ENCODE measurements at regions not wholly inside any gene's neighbourhood (a gene's known extent, or its start where the extent isn't known, plus 50 kb on each side); places are given as distances from the start of the nearest gene placed in this dataset.
"Not testable (repeated sequence)": the region's sequence is repeated elsewhere in the genome, so short reads cannot be mapped to it uniquely, and the experiment has no call there.

DNA sequence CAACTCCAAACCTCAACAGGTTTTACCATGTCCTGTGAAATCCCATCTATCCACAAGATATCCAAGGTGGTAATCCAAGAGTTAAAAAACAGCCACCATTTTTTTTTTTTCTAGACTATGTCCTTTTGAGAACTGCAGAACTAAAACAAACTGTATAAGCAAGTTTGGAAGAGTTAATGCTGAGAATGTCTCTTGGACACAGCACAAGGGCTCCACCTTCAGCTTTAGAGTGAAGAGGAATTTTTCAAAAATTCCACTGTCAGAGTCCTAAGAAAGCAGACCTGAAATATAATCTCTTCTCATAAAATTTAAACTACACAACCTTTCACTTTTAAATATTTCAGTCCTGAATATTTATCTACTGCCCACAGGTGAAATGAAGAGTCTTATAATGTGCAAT, 167.8 kb upstream of the CCNG1 start:
- H3K4me3 ChIP-seq (ENCODE audit: low read length in 3 of 3), result no peak overlapping the region
- no peaks in the 10 kb centered on the region for H3K4me1 ChIP-seq (ENCODE audit: control insufficient read depth in 2 of 3, insufficient read depth in 2 of 3, low read depth in 1 of 3, low read length in 3 of 3)
- no peaks in the 10 kb centered on the region for H3K9me3 ChIP-seq (ENCODE audit: control insufficient read depth in 2 of 3, insufficient read depth in 1 of 3, low read length in 3 of 3)
- H3K9ac ChIP-seq (ENCODE audit: low read length in 3 of 3), result no peak overlapping the region
- DNase-seq (peak in 3 of 5 donors; percentile 24 to 74 (median 61)), FAIRE-seq (no peak)
- intact Hi-C loops (cut with DNase I), result no loop called here
- no peaks in the 10 kb centered on the region for H3K27me3 ChIP-seq (ENCODE audit: control insufficient read depth, insufficient read depth, low read length)
- no peaks in the 10 kb centered on the region for H3K36me3 ChIP-seq (ENCODE audit: control insufficient read depth in 2 of 3, insufficient read depth in 3 of 3, low read length in 3 of 3)
- TF ChIP-seq, protein P1, sequence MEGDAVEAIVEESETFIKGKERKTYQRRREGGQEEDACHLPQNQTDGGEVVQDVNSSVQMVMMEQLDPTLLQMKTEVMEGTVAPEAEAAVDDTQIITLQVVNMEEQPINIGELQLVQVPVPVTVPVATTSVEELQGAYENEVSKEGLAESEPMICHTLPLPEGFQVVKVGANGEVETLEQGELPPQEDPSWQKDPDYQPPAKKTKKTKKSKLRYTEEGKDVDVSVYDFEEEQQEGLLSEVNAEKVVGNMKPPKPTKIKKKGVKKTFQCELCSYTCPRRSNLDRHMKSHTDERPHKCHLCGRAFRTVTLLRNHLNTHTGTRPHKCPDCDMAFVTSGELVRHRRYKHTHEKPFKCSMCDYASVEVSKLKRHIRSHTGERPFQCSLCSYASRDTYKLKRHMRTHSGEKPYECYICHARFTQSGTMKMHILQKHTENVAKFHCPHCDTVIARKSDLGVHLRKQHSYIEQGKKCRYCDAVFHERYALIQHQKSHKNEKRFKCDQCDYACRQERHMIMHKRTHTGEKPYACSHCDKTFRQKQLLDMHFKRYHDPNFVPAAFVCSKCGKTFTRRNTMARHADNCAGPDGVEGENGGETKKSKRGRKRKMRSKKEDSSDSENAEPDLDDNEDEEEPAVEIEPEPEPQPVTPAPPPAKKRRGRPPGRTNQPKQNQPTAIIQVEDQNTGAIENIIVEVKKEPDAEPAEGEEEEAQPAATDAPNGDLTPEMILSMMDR (IDR thresholded peaks at IDR 0.05; ENCODE audit: borderline replicate concordance, extremely low read depth, insufficient read depth), result peak; percentile 40
- no peak overlapping the region for H3K27ac ChIP-seq (ENCODE audit: low read depth in 2 of 2, low read length in 2 of 2)

DNA sequence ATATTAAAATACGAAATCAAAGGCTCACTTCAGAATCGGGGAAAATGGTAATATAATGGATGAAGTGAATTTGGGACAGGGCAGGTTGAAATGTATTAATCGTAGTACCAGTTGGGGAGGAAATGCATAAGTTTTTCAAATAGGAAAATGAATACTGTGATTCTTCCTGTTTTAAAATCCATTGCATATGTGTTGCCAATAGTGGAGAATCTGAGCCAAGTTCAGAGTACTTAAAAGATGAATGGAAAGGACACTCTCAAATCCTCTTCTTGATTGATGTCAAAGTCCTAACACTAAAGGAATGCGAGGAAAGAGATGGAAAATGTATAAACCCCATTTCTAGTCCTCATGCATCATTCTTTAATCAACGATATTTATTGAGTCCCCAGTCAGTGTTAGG, 160.9 kb upstream of the CCNG1 start:
- TF ChIP-seq, protein P1 (IDR thresholded peaks at IDR 0.05; ENCODE audit: borderline replicate concordance, extremely low read depth, insufficient read depth), result no peak
- Histone ChIP-seq H3K4me3 (ENCODE audit: low read length in 3 of 3) (no peak overlapping the region), H3K27ac (ENCODE audit: low read depth in 2 of 2, low read length in 2 of 2) (no peak overlapping the region), H3K9ac (ENCODE audit: low read length in 3 of 3) (no peak overlapping the region), H3K27me3 (ENCODE audit: control insufficient read depth, insufficient read depth, low read length) (no peaks in the 10 kb centered on the region), H3K36me3 (ENCODE audit: control insufficient read depth in 2 of 3, insufficient read depth in 3 of 3, low read length in 3 of 3) (no peaks in the 10 kb centered on the region), H3K4me1 (ENCODE audit: control insufficient read depth in 2 of 3, insufficient read depth in 2 of 3, low read depth in 1 of 3, low read length in 3 of 3) (no peaks in the 10 kb centered on the region), H3K9me3 (ENCODE audit: control insufficient read depth in 2 of 3, insufficient read depth in 1 of 3, low read length in 3 of 3) (no peaks in the 10 kb centered on the region)
- DNase-seq (no peak), FAIRE-seq (no peak)
- intact Hi-C loops (cut with DNase I), result no loop called here

DNA sequence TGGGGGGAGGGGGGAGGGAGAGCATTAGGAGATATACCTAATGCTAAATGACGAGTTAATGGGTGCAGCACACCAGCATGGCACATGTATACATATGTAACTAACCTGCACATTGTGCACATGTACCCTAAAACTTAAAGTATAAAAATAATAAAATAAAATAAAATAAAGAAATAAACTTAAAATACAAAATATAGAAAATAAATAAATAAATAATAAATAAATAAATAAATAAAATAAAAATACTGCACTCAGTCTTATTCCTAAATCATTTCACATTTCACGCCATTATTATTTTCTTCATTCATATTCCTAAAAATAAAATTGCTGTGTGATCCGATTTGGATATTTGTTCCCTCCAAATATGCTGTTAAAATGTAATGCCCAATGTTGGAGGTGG, 156.5 kb upstream of the CCNG1 start:
- intact Hi-C loops (cut with DNase I); H3K4me3 ChIP-seq (ENCODE audit: low read length in 3 of 3); H3K9me3 ChIP-seq (ENCODE audit: control insufficient read depth in 2 of 3, insufficient read depth in 1 of 3, low read length in 3 of 3); H3K36me3 ChIP-seq (ENCODE audit: control insufficient read depth in 2 of 3, insufficient read depth in 3 of 3, low read length in 3 of 3); H3K27me3 ChIP-seq (ENCODE audit: control insufficient read depth, insufficient read depth, low read length); DNase-seq; H3K9ac ChIP-seq (ENCODE audit: low read length in 3 of 3); H3K27ac ChIP-seq (ENCODE audit: low read depth in 2 of 2, low read length in 2 of 2); H3K4me1 ChIP-seq (ENCODE audit: control insufficient read depth in 2 of 3, insufficient read depth in 2 of 3, low read depth in 1 of 3, low read length in 3 of 3): not testable (repeated sequence)
- peak; percentile 85 for FAIRE-seq

DNA sequence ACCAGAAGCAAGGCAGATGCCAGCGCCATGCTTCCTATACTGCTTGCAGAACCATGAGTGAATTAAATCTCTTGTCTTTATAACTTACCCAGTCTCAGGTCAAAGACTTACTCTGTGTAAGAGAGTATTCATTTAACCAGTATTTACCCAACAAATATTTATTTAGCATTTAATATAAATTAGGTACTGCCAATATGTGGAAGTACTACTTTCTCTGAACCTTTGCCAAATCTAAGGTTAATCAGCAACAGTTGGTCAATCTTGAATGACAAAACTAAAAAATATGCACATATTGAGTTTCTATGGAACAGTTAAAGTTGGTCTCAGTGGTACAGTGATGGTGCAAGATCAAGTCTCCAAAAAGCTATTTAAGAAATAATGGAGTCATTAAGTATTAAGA, 155.9 kb upstream of the CCNG1 start:
- Histone ChIP-seq H3K27me3 (ENCODE audit: control insufficient read depth, insufficient read depth, low read length) (no peaks in the 10 kb centered on the region), H3K4me3 (ENCODE audit: low read length in 3 of 3) (no peak overlapping the region), H3K4me1 (ENCODE audit: control insufficient read depth in 2 of 3, insufficient read depth in 2 of 3, low read depth in 1 of 3, low read length in 3 of 3) (no peaks in the 10 kb centered on the region), H3K9ac (ENCODE audit: low read length in 3 of 3) (no peak overlapping the region), H3K36me3 (ENCODE audit: control insufficient read depth in 2 of 3, insufficient read depth in 3 of 3, low read length in 3 of 3) (no peaks in the 10 kb centered on the region), H3K9me3 (ENCODE audit: control insufficient read depth in 2 of 3, insufficient read depth in 1 of 3, low read length in 3 of 3) (peaks cover 0 to 3% (median 0%) of the 10 kb centered on the region in 3 donors), H3K27ac (ENCODE audit: low read depth in 2 of 2, low read length in 2 of 2) (no peak overlapping the region)
- intact Hi-C loops (cut with DNase I), result no loop called here
- no peak for DNase-seq
- FAIRE-seq, result no peak
- TF ChIP-seq, protein P1 (IDR thresholded peaks at IDR 0.05; ENCODE audit: borderline replicate concordance, extremely low read depth, insufficient read depth), result no peak

Data from kidney (tissue), 13 donors.